HCT116 (cell line): ENCODE measurements at regions not wholly inside any gene's neighbourhood (a gene's known extent, or its start where the extent isn't known, plus 50 kb on each side); places are given as distances from the start of the nearest gene placed in this dataset.

Experiments used
- ATAC-seq: fragments of 200-7000 bp; cut with Tn5 transposase; 2 replicates; pipeline ENCODE4 v1.9.1; 2020; ENCODE audit warnings: mild to moderate bottlenecking, moderate library complexity
- BruUV-seq: library from RNA; stranded (reverse); fragments of 400-500 nt; replicated peaks from 2 replicates; lab custom pipeline; 2021; lab: Mats Ljungman, UMichigan
- CTCF ChIA-PET: fragments of 300-600 bp; sonication (Branson Sonifier 250); formaldehyde crosslinking; loops from one replicate; lab custom pipeline; 2021; ENCODE audit warnings: antibody characterized with exemption; lab: Charles Lee
- POLR2A ChIA-PET: fragments of 300-600, 350-600 bp; sonication (Branson Sonifier 250); formaldehyde crosslinking; loops from one replicate; lab custom pipeline; 2021; ENCODE audit warnings: antibody characterized with exemption; lab: Charles Lee
- RAD21 ChIA-PET, 2 experiments: fragments of 300-600 bp; sonication (Branson Sonifier 250); formaldehyde crosslinking; loops; one replicate each; lab custom pipeline; 2023; ENCODE audit warnings: low total read pairs in 2 of 2; ENCODE audit not compliant: uncharacterized antibody in 2 of 2, unreplicated experiment in 2 of 2, low non-redundant PET in 1 of 2; lab: Charles Lee
- DNase-seq: peaks from one replicate; pipeline ENCODE4 v3.0.0-alpha.2; 2010; ENCODE audit warnings: low read depth, low spot score
- H2AFZ ChIP-seq: fragments of 200-600 bp; shearing (Covaris generic), sonication (generic); 2 replicates; pipeline ENCODE4 v1.6.1; 2017; ENCODE audit warnings: low read depth, mixed run types, mixed read lengths, antibody characterized with exemption, low read length; ENCODE audit not compliant: poor library complexity, severe bottlenecking
- H3K27ac ChIP-seq: 2 replicates; pipeline ENCODE4 v1.5.1; 2012; ENCODE audit warnings: low read depth, low read length
- H3K27me3 ChIP-seq: fragments of 200-600 bp; sonication (generic); 2 replicates; pipeline ENCODE4 v1.6.1; 2016; ENCODE audit warnings: mixed run types, low read length, mixed read lengths; ENCODE audit not compliant: insufficient read depth
- H3K36me3 ChIP-seq, 2 experiments: fragments of 200-500 bp in 1 of 2; fragments of 200-600 bp in 1 of 2; sonication (Bioruptor generic) in 1 of 2; sonication (generic) in 1 of 2; 2 replicates each; pipeline versions ENCODE4 v1.5.1 to v1.6.1; 2014 to 2016; ENCODE audit warnings: low read length in 2 of 2, inconsistent platforms in 1 of 2, mixed read lengths in 1 of 2, mixed run types in 1 of 2; ENCODE audit not compliant: insufficient read depth in 2 of 2, control insufficient read depth in 1 of 2
- H3K4me1 ChIP-seq, 2 experiments: fragments of 200-600 bp in 1 of 2; sonication (generic) in 1 of 2; 2 replicates each; pipeline versions ENCODE4 v1.5.1 to v1.6.1; 2012 to 2017; ENCODE audit warnings: low read length in 2 of 2, inconsistent platforms in 1 of 2, mild to moderate bottlenecking in 1 of 2, mixed read lengths in 1 of 2, mixed run types in 1 of 2, moderate library complexity in 1 of 2; ENCODE audit not compliant: insufficient read depth in 2 of 2, control insufficient read depth in 1 of 2
- H3K4me2 ChIP-seq: fragments of 200-600 bp; sonication (generic); 2 replicates; pipeline ENCODE4 v1.6.1; 2017; ENCODE audit warnings: mixed run types, low read length, mixed read lengths
- H3K4me3 ChIP-seq, 2 experiments: fragments of 200-600 bp in 1 of 2; sonication (generic) in 1 of 2; replicated peaks in 1 of 2; 2 replicates each; pipeline ENCODE4 v1.5.1; 2011 to 2016; ENCODE audit warnings: low read length in 2 of 2, control low read depth in 1 of 2, low read depth in 1 of 2, mild to moderate bottlenecking in 1 of 2, mixed read lengths in 1 of 2, mixed run types in 1 of 2
- H3K79me2 ChIP-seq: fragments of 200-600 bp; sonication (generic); 2 replicates; pipeline ENCODE4 v1.6.1; 2017; ENCODE audit warnings: mild to moderate bottlenecking, mixed run types, low read length, moderate library complexity, mixed read lengths; ENCODE audit not compliant: insufficient read depth
- H3K9ac ChIP-seq: fragments of 200-600 bp; sonication (generic); 2 replicates; pipeline ENCODE4 v1.6.1; 2016; ENCODE audit warnings: low read length, mixed read lengths
- H3K9me2 ChIP-seq: fragments of 200-600 bp; sonication (generic), shearing (Covaris generic); 2 replicates; pipeline ENCODE4 v1.6.1; 2017; ENCODE audit warnings: mixed run types, mild to moderate bottlenecking, moderate library complexity; ENCODE audit not compliant: insufficient read depth
- H3K9me3 ChIP-seq, 2 experiments: fragments of 200-500 bp in 1 of 2; fragments of 200-600 bp in 1 of 2; sonication (Bioruptor generic) in 1 of 2; sonication (generic) in 1 of 2; 2 replicates each; pipeline ENCODE4 v1.6.1; 2014 to 2017; ENCODE audit warnings: low read length in 2 of 2, mixed read lengths in 2 of 2, inconsistent platforms in 1 of 2, low read depth in 1 of 2, mild to moderate bottlenecking in 1 of 2, mixed run types in 1 of 2, moderate library complexity in 1 of 2; ENCODE audit not compliant: control insufficient read depth in 1 of 2, insufficient read depth in 1 of 2
- H4K20me1 ChIP-seq: fragments of 200-600 bp; sonication (generic), shearing (Covaris generic); 2 replicates; pipeline ENCODE4 v1.6.1; 2017; ENCODE audit warnings: mixed run types, mild to moderate bottlenecking, moderate library complexity; ENCODE audit not compliant: insufficient read depth
- ATF3 ChIP-seq: IDR thresholded peaks from 2 replicates; pipeline ENCODE4 v1.6.1; 2012
- CTCF ChIP-seq, 3 experiments: fragments of 200-600 bp in 1 of 3; sonication (generic) in 1 of 3; IDR thresholded peaks in 2 of 3; conservative IDR thresholded peaks in 1 of 3; 2 replicates each; pipeline ENCODE4 v1.5.1; 2012 to 2017; ENCODE audit warnings: low read depth in 2 of 3, low read length in 2 of 3, antibody characterized with exemption in 1 of 3, borderline replicate concordance in 1 of 3, control low read depth in 1 of 3, mild to moderate bottlenecking in 1 of 3, mixed read lengths in 1 of 3, mixed run types in 1 of 3, moderate library complexity in 1 of 3; ENCODE audit not compliant: insufficient read depth in 1 of 3
- EZH2 ChIP-seq: fragments of 200-600 bp; sonication (generic); IDR thresholded peaks from 2 replicates; pipeline ENCODE4 v1.6.1; 2017; ENCODE audit warnings: antibody characterized with exemption, mixed run types
- MAX ChIP-seq: IDR thresholded peaks from 2 replicates; pipeline ENCODE4 v1.6.1; 2012
- POLR2AphosphoS5 ChIP-seq: IDR thresholded peaks from 2 replicates; pipeline ENCODE4 v1.6.1; 2011; ENCODE audit warnings: mild to moderate bottlenecking, low read depth, low read length, moderate library complexity
- ZFX ChIP-seq: fragments of 450-650 bp; IDR thresholded peaks from 2 replicates; pipeline ENCODE4 v1.6.1; 2017
- ZNF274 ChIP-seq: fragments of 200-500 bp; sonication (Bioruptor generic); IDR thresholded peaks from 2 replicates; pipeline ENCODE4 v1.6.1; 2014; ENCODE audit warnings: mild to moderate bottlenecking, low read depth, low read length, inconsistent platforms
- intact Hi-C: fragments of 100-400 bp; cut with micrococcal nuclease; formaldehyde crosslinking; loops from 2 replicates; pipeline ENCODE4 v1.10.0; 2022

GRCh38 chr2:239599299-239599698, 198.5 kb upstream of the HDAC4 start:
- no peak overlapping the region for H3K27ac ChIP-seq
- intact Hi-C loops = no loop called here
- H3K4me2 ChIP-seq = no peak overlapping the region
- H2AFZ ChIP-seq = no peak overlapping the region
- ChIA-PET RAD21 (no interaction called here), CTCF (no interaction called here), POLR2A (no interaction called here)
- DNase-seq (no peak), ATAC-seq (no peak)
- no peaks in the 10 kb centered on the region for H4K20me1 ChIP-seq
- TF ChIP-seq ATF3 (no peak), ZNF274 (no peak), EZH2 (no peak), POLR2AphosphoS5 (no peak), CTCF (IDR thresholded peaks at IDR 0.05 in 2 of 3, conservative IDR thresholded peaks at IDR 0.05 in 1 of 3; ENCODE audit: borderline replicate concordance in 1 of 3, insufficient read depth in 1 of 3, low read depth in 2 of 3, low read length in 2 of 3) (no peak), ZFX (no peak)
- no peak overlapping the region for H3K9ac ChIP-seq
- no peaks in the 10 kb centered on the region; the same call in 1 of the 2 replicates for H3K27me3 ChIP-seq
- H3K4me1 ChIP-seq = no peaks in the 10 kb centered on the region
- no peaks in the 10 kb centered on the region for H3K9me2 ChIP-seq
- no peak overlapping the region for H3K4me3 ChIP-seq
- no peaks in the 10 kb centered on the region for H3K36me3 ChIP-seq
- H3K79me2 ChIP-seq = no peaks in the 10 kb centered on the region
- H3K9me3 ChIP-seq = no peaks in the 10 kb centered on the region; a peak in 1 of 4 replicates
- BruUV-seq = no TSS peak

GRCh38 chr2:239598732-239599090, 197.9 kb upstream of the HDAC4 start:
- ChIA-PET RAD21 (no interaction called here), POLR2A (no interaction called here), CTCF (no interaction called here)
- no peaks in the 10 kb centered on the region for H3K9me2 ChIP-seq
- H3K9ac ChIP-seq = no peak overlapping the region
- TF ChIP-seq ZNF274 = no peak
- TF ChIP-seq MAX = no peak
- H3K4me1 ChIP-seq = no peaks in the 10 kb centered on the region
- H3K4me2 ChIP-seq = no peak overlapping the region
- no peaks in the 10 kb centered on the region for H4K20me1 ChIP-seq
- DNase-seq = no peak
- no peaks in the 10 kb centered on the region; the same call in 1 of the 2 replicates for H3K27me3 ChIP-seq
- intact Hi-C loops = no loop called here
- H3K79me2 ChIP-seq = no peaks in the 10 kb centered on the region
- no peaks in the 10 kb centered on the region for H3K9me3 ChIP-seq
- no TSS peak for BruUV-seq
- no peak overlapping the region for H3K27ac ChIP-seq
- H3K4me3 ChIP-seq = no peak overlapping the region
- H2AFZ ChIP-seq = no peak overlapping the region
- no peak for ATAC-seq
- H3K36me3 ChIP-seq = no peaks in the 10 kb centered on the region
